ENCODE measurements at regions not wholly inside any gene's neighbourhood (a gene's known extent, or its start where the extent isn't known, plus 50 kb on each side); places are given as distances from the start of the nearest gene placed in this dataset.

GRCh38 chr10:64450312-64450711, 929.1 kb downstream of the REEP3 start:
- Histone ChIP-seq H3K36me3 (replicated peaks in 1 of 2; ENCODE audit: control insufficient read depth in 1 of 2, insufficient read depth in 2 of 2, low read length in 2 of 2) (no peaks in the 10 kb centered on the region), H4K20me1 (ENCODE audit: insufficient read depth, low read length) (no peaks in the 10 kb centered on the region), H3K4me1 (ENCODE audit: insufficient read depth, low read length) (no peaks in the 10 kb centered on the region), H3K9ac (ENCODE audit: insufficient read depth, low read depth, low read length) (no peak overlapping the region), H2AFZ (ENCODE audit: low read length) (no peak overlapping the region), H3K79me2 (ENCODE audit: insufficient read depth, low read length) (no peaks in the 10 kb centered on the region), H3K4me2 (ENCODE audit: low read depth, low read length) (no peak overlapping the region), H3K27me3 (ENCODE audit: control insufficient read depth in 1 of 2, insufficient read depth in 2 of 2, low read length in 2 of 2) (no peaks in the 10 kb centered on the region), H3K27ac (ENCODE audit: extremely low read length, insufficient read depth, low read length) (no peak overlapping the region), H3K4me3 (replicated peaks in 1 of 3; ENCODE audit: insufficient read depth in 1 of 3, low read depth in 2 of 3, low read length in 3 of 3) (no peak overlapping the region), H3K9me3 (ENCODE audit: low read length) (peaks cover 6% of the 10 kb centered on the region; the same call in 1 of the 2 replicates)
- no peak for DNase-seq (ENCODE audit: low spot score)
- no peak for ATAC-seq
- no peak for FAIRE-seq
- ChIA-PET CTCF (ENCODE audit: low intra/inter-chr PET ratio, low total read pairs) (no interaction called here), POLR2A (no interaction called here)
- 0% methylated on average over 1 of the region's 1 CpG for WGBS (ENCODE audit: low lambda C conversion rate)
- TF ChIP-seq MAFF (IDR thresholded peaks at IDR 0.05; ENCODE audit: low read depth, low read length) = peak; percentile 85
- no peak for TF ChIP-seq ARID5B (CRISPR knock-in tag; IDR thresholded peaks at IDR 0.05)
- TF ChIP-seq TFDP1 (CRISPR knock-in tag; IDR thresholded peaks at IDR 0.05; ENCODE audit: borderline replicate concordance) = no peak
- TF ChIP-seq MYNN (CRISPR knock-in tag; IDR thresholded peaks at IDR 0.05; ENCODE audit: low read depth) = no peak
- TF ChIP-seq EHMT2 (IDR thresholded peaks at IDR 0.05; ENCODE audit: borderline replicate concordance, low read depth, low read length) = no peak
- TF ChIP-seq ETV5 (CRISPR knock-in tag; IDR thresholded peaks at IDR 0.05; ENCODE audit: borderline replicate concordance) = no peak
- TF ChIP-seq NFKBIZ (CRISPR knock-in tag; IDR thresholded peaks at IDR 0.05) = no peak
- no peak for TF ChIP-seq ZNF770 (CRISPR knock-in tag; IDR thresholded peaks at IDR 0.05)
- no peak for TF ChIP-seq AKAP8 (CRISPR knock-in tag; IDR thresholded peaks at IDR 0.05)
- TF ChIP-seq ZBTB4 (CRISPR knock-in tag; IDR thresholded peaks at IDR 0.05; ENCODE audit: borderline replicate concordance) = no peak
- peak; percentile 77 to 91 for TF ChIP-seq MAFK (conservative IDR thresholded peaks at IDR 0.05 in 1 of 2, IDR thresholded peaks at IDR 0.05 in 1 of 2; ENCODE audit: low read length in 2 of 2)
- TF ChIP-seq SP5 (CRISPR knock-in tag; IDR thresholded peaks at IDR 0.05; ENCODE audit: borderline replicate concordance, low read depth) = no peak
- no peak for TF ChIP-seq ZNF329 (CRISPR knock-in tag; IDR thresholded peaks at IDR 0.05; ENCODE audit: low read depth)
- TF ChIP-seq KLF9 (CRISPR knock-in tag; IDR thresholded peaks at IDR 0.05; ENCODE audit: low read depth) = no peak
- TF ChIP-seq MATR3 (CRISPR knock-in tag; IDR thresholded peaks at IDR 0.05) = no peak
- no TSS peak for BruUV-seq (replicated peaks)
- intact Hi-C loops (cut with micrococcal nuclease; ENCODE audit: unreplicated experiment) (no loop called here), in situ Hi-C loops (cut with HindIII; ENCODE audit: extremely low pct_ligation_motif_present, low pct_unique_long_range_greater_than_20kb) (no loop called here)

All from HepG2 (cell line).